ENCODE measurements at regions not wholly inside any gene's neighbourhood (a gene's known extent, or its start where the extent isn't known, plus 50 kb on each side); places are given as distances from the start of the nearest gene placed in this dataset.

- no peaks in the 10 kb centered on the region for H3K9me3 ChIP-seq (ENCODE audit: control insufficient read depth in 1 of 2, insufficient read depth in 1 of 2, low read depth in 1 of 2, low read length in 2 of 2)
- ChIA-PET CTCF (no interaction called here), RAD21 (ENCODE audit: low non-redundant PET in 1 of 2, low total read pairs in 2 of 2, uncharacterized antibody in 2 of 2, unreplicated experiment in 2 of 2) (no interaction called here), POLR2A (no interaction called here)
- no peak for DNase-seq (ENCODE audit: low read depth, low spot score)
- H3K36me3 ChIP-seq (ENCODE audit: control insufficient read depth in 1 of 2, insufficient read depth in 2 of 2, low read length in 2 of 2) = no peaks in the 10 kb centered on the region
- H3K27ac ChIP-seq (ENCODE audit: low read depth, low read length) = no peak overlapping the region; the same call in 1 of the 2 replicates
- no peak overlapping the region for H2AFZ ChIP-seq (ENCODE audit: low read depth, low read length, poor library complexity, severe bottlenecking)
- no peaks in the 10 kb centered on the region for H3K27me3 ChIP-seq (ENCODE audit: insufficient read depth, low read length)
- H3K4me3 ChIP-seq (replicated peaks in 1 of 2; ENCODE audit: low read depth in 1 of 2, low read length in 2 of 2) = no peak overlapping the region
- ATAC-seq = no peak
- intact Hi-C loops (cut with micrococcal nuclease) = no loop called here
- H3K4me1 ChIP-seq (ENCODE audit: control insufficient read depth in 1 of 2, insufficient read depth in 2 of 2, low read length in 2 of 2) = no peaks in the 10 kb centered on the region; a peak in 1 of 4 replicates
- H3K9me2 ChIP-seq (ENCODE audit: insufficient read depth) = no peaks in the 10 kb centered on the region
- no peaks in the 10 kb centered on the region for H3K79me2 ChIP-seq (ENCODE audit: insufficient read depth, low read length)
- H3K4me2 ChIP-seq (ENCODE audit: low read length) = no peak overlapping the region
- no peaks in the 10 kb centered on the region for H4K20me1 ChIP-seq (ENCODE audit: insufficient read depth)
- no TSS peak for BruUV-seq (replicated peaks)
- no peak for TF ChIP-seq RAD21 (IDR thresholded peaks at IDR 0.05; ENCODE audit: low read depth)
- no peak overlapping the region for H3K9ac ChIP-seq (ENCODE audit: low read length)
These were observed 155.7 kb upstream of the C14orf180 start for GRCh38 chr14:104423701-104424405.

DNA sequence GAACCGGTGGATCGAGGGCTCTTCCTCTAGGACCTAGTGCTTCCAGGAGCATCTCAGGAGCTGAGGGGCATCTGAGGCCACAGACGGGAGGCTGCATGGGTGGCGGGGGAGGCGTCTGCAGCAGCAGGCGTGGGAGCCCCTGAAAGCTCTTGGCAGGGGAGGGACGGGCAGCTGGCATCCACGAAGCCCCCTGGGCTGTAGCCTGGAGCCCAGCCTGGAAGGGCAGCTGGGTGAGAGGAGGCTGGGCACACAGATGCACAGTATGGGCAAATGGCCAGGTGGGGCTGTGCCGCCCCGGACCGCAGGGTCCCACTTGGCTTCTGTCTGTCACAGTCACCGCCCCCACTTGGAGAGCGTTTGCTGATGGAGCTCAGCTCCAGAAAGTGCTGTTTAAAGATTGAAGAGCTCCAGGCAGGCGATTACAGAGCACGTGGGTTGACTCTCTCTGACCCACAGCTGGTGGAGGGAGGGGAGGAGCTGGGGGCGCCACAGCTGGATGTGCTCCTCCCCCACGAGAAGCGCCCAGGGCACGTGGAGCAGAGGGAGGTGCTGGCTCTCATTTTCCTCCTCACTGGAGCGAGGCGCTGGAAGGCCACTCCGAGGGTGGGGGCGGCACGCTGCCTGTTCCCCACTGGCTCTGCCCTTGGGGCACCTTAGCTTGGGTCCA is 155.0 kb upstream of the C14orf180 start:
- H3K36me3 ChIP-seq (ENCODE audit: control insufficient read depth in 1 of 2, insufficient read depth in 2 of 2, low read length in 2 of 2) = no peaks in the 10 kb centered on the region
- no peak overlapping the region for H3K4me2 ChIP-seq (ENCODE audit: low read length)
- no peaks in the 10 kb centered on the region for H4K20me1 ChIP-seq (ENCODE audit: insufficient read depth)
- no peaks in the 10 kb centered on the region for H3K9me3 ChIP-seq (ENCODE audit: control insufficient read depth in 1 of 2, insufficient read depth in 1 of 2, low read depth in 1 of 2, low read length in 2 of 2)
- no peak overlapping the region for H3K27ac ChIP-seq (ENCODE audit: low read depth, low read length)
- intact Hi-C loops (cut with micrococcal nuclease) = no loop called here
- DNase-seq (ENCODE audit: low read depth, low spot score) = no peak
- no peak overlapping the region for H2AFZ ChIP-seq (ENCODE audit: low read depth, low read length, poor library complexity, severe bottlenecking)
- no TSS peak for BruUV-seq (replicated peaks)
- CTCF ChIA-PET = no interaction called here
- H3K4me1 ChIP-seq (ENCODE audit: control insufficient read depth in 1 of 2, insufficient read depth in 2 of 2, low read length in 2 of 2) = no peaks in the 10 kb centered on the region; a peak in 1 of 4 replicates
- H3K79me2 ChIP-seq (ENCODE audit: insufficient read depth, low read length) = no peaks in the 10 kb centered on the region
- no peak overlapping the region for H3K9ac ChIP-seq (ENCODE audit: low read length)
- H3K4me3 ChIP-seq (replicated peaks in 1 of 2; ENCODE audit: low read depth in 1 of 2, low read length in 2 of 2) = no peak overlapping the region
- no peak for TF ChIP-seq POLR2AphosphoS5 (IDR thresholded peaks at IDR 0.05; ENCODE audit: low read depth, low read length)
- TF ChIP-seq ELF1 (IDR thresholded peaks at IDR 0.05; ENCODE audit: borderline replicate concordance, low read depth) = no peak
- no peak for TF ChIP-seq CEBPB (IDR thresholded peaks at IDR 0.05; ENCODE audit: low read depth)
- no peak for TF ChIP-seq SIN3A (IDR thresholded peaks at IDR 0.05; ENCODE audit: low read depth)
- TF ChIP-seq ATF3 (IDR thresholded peaks at IDR 0.05) = no peak
- no peak for TF ChIP-seq SRF (IDR thresholded peaks at IDR 0.05; ENCODE audit: low read depth)
- TF ChIP-seq POLR2A (IDR thresholded peaks at IDR 0.05; ENCODE audit: borderline replicate concordance, extremely low read depth, insufficient read depth, insufficient read length) = no peak
- TF ChIP-seq RAD21 (IDR thresholded peaks at IDR 0.05; ENCODE audit: low read depth) = no peak
- ATAC-seq = 0 out of 2 replicates have a peak, but pooled peaks have one; percentile 25
- H3K27me3 ChIP-seq (ENCODE audit: insufficient read depth, low read length) = no peaks in the 10 kb centered on the region
- POLR2A ChIA-PET = no interaction called here
- H3K9me2 ChIP-seq (ENCODE audit: insufficient read depth) = no peaks in the 10 kb centered on the region
- RAD21 ChIA-PET (ENCODE audit: low non-redundant PET in 1 of 2, low total read pairs in 2 of 2, uncharacterized antibody in 2 of 2, unreplicated experiment in 2 of 2) = no interaction called here
